ENCODE measurements at regions not wholly inside any gene's neighbourhood (a gene's known extent, or its start where the extent isn't known, plus 50 kb on each side); places are given as distances from the start of the nearest gene placed in this dataset.

GRCh38 chr6:156400487-156400886 lies 376.7 kb upstream of the ARID1B start:
- no peak for TF ChIP-seq CTCF (IDR thresholded peaks at IDR 0.05)
- no peak for TF ChIP-seq POLR2A (IDR thresholded peaks at IDR 0.05)
- TF ChIP-seq EP300 (IDR thresholded peaks at IDR 0.05) = no peak
- TF ChIP-seq POLR2AphosphoS5 (IDR thresholded peaks at IDR 0.05) = no peak

Measured in stomach (tissue), 4 donors.